HG03575 (cell line): ENCODE measurements at regions not wholly inside any gene's neighbourhood (a gene's known extent, or its start where the extent isn't known, plus 50 kb on each side); places are given as distances from the start of the nearest gene placed in this dataset.
"Not testable (repeated sequence)": the region's sequence is repeated elsewhere in the genome, so short reads cannot be mapped to it uniquely, and the experiment has no call there.

Experiments used
- ATAC-seq: cut with Tn5 transposase; IDR thresholded peaks from one replicate; pipeline ENCODE4 v1.9.1; 2021; ENCODE audit not compliant: unreplicated experiment, insufficient number of reproducible peaks, low FRiP score; ENCODE audit errors: extremely low read depth

GRCh38 chr2:22027345-22028005 lies 903.7 kb downstream of the TDRD15 start:
- ATAC-seq, result no peak

- ATAC-seq, result no peak
Measured at GRCh38 chr2:22035361-22035830, 911.6 kb downstream of the TDRD15 start.

- ATAC-seq, result no peak
Measured at GRCh38 chr2:22037274-22037673, 913.5 kb downstream of the TDRD15 start.

DNA sequence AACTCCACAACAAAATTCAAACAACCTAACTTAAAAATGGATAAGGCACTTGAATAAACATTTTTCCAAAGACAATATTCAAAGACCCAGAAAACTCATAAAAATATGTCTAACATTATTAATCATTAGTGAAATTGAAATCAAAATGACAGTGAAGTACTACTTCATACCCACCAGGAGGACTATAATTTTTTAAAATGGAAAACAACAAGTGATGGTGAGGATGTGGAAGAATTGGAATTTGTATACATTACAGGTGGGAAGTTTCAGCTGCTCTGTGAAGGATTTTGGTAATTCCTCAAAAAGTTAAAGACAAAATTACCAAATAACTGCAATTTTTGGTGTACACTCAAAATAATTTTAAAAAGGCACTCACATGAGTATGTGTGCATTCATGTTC lies 920.0 kb downstream of the TDRD15 start:
- ATAC-seq, result no peak

GRCh38 chr2:22055784-22056620 lies 932.2 kb downstream of the TDRD15 start:
- no peak for ATAC-seq

DNA sequence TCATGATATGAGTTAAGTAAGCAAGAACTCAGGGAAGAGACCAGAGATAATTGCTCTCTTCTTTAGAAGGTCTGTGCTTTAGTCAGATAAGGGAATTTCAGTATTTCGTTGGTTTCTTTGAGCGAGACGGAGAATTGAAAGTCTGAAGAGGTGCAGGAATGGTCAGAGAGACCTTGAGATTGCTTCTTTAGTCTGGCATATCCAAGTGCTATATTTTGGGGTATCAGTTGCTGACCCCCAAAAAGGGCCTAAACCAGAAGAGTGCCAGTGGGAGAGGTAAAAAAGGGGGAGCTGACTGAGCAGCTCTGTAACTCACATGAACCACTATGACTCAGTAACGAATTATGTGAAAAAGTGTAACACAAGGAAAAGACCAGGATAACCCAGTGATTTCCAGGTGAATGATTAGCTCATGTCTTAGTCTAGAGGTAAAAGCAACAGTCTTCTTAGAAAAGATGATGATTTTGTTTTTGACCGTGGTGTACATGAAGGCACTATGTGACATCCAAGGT lies 932.9 kb downstream of the TDRD15 start:
- no peak for ATAC-seq

DNA sequence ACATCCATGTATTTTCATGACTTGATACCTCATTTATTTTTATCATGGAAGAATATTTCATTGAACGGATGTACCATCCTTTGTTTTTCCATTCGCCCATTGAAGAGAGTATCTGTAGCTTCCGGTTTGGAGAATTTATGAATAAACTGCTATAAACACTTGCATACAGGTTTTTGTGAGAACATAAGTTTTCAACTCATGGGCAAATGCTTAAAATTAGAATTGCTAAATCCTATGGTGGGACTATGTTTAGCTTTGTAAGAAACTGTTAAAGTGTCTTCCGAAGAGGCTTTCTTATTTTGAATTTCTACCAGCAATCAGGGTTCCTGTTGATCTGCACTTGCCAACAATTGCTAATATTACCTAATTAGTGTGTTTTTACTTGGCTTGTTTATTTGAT lies 938.9 kb downstream of the TDRD15 start:
- ATAC-seq, result no peak

- ATAC-seq, result no peak
Measured at GRCh38 chr2:22076454-22076853, 952.7 kb downstream of the TDRD15 start.

DNA sequence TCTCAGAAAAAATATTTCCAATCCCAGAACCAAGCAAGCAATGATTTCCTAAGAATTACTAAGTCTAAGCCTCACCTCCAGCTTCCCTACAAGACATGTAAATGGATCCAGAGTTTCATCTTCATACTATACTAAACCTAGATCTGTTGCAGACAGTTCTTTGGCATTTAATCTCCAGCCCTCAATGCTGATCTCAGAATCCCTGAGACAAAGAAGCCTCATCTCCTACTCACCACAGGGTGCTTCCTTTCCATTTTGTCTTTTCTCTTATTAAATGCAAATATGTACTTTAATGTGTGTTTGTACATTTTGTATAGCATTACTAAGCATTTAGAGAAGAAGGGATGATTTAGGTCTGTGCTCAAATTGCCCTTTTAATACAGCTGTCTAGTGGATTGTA lies 954.9 kb downstream of the TDRD15 start:
- ATAC-seq, result no peak

DNA sequence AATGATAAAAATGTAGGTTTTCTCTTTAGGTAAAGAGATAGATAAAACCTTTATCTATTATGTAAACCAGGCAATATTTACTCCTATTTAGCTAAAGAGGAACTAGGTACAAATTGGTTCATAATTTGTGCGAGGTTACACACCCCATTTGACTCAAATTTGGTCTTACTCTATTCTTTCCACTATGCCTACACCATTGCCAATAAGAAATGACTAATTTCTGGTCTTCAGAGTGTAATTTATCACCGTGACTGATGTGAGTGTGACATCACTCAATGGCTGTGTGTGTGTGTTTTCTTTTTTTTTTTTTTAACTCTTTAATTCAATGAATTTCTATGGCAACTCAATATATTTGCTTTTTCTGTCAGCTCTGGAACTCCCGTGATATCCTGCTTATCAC lies 955.8 kb downstream of the TDRD15 start:
- ATAC-seq, result no peak

DNA sequence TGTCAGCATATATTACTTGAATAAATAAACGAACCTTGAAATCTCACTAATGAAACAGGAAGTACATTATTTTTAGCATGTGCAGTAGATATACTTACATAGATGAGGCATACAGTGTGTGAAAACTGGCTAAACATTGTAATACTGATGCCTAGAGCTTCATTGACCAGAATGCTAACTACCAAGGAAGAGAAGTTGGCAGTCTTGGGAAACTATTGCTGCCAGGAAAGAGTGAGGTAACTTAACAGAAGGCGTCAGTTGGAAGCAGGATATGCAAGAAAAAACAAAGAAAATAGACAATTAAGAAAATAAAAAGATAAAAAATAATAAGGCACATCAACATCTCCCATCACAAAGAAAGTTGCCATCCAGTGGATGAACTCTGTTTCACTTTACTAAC lies 963.0 kb downstream of the TDRD15 start:
- no peak for ATAC-seq

DNA sequence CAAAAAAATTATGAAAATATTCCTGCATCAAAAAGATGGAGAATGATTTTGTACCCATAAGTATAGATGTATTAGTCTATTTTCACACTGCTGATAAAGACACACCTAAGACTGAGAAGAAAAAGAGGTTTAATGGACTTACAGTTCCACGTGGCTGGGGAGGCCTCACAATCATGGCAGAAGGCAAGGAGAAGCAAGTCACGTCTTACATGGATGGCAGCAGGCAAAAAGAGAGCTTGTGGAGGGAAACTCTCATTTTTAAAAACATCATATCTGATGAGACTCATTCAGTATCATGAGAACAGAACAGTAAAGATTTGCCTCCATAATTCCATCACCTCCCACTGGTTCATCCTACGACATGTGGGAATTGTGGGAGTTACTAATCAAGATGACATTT lies 979.8 kb downstream of the TDRD15 start:
- not testable (repeated sequence) for ATAC-seq

- no peak for ATAC-seq
Measured at GRCh38 chr2:22110244-22110651, 986.5 kb downstream of the TDRD15 start.

- no peak for ATAC-seq
Measured at GRCh38 chr2:22124003-22124402, 1000.2 kb downstream of the TDRD15 start.

DNA sequence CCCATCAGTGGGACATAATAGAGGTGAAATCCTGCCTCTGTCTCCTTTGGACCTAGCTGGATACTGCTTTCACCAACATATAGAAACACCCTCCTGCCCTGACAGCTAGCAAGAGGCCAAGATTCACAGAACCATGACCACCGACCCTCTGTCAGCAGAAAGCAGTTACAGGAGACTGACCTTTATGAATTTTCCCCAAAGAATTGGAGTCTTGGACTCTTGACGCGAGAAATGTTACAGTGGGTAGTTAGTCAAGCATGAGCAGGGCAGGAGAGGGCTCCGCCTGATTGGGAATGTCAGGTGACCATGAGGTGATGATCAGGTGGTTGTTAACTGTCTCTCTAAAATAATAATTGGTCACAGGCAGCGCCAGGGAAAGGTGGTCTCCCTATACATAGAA lies 1002.3 kb downstream of the TDRD15 start:
- no peak for ATAC-seq

DNA sequence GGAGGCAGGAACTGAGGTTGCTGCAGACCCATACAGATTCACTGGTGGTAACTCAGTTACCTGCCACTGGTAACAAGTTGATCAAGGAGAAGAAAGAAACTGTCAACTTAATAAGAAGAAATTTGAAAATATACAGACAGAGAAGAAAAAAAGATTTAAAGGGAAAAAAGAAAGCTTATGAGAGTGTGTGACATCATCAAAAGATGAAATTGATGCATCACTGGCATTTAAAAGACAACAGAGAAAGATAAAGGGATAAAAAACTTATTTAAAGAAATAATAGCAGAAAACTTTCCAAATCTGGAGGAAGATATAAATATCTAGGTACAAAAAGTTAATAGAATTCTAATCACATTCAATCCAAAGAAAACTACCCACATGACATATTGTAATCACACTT lies 1003.2 kb downstream of the TDRD15 start:
- ATAC-seq, result no peak

GRCh38 chr2:22134421-22134820 lies 1010.7 kb downstream of the TDRD15 start:
- no peak for ATAC-seq

- ATAC-seq, result no peak
Measured at GRCh38 chr2:22136446-22136845, 1012.7 kb downstream of the TDRD15 start.

DNA sequence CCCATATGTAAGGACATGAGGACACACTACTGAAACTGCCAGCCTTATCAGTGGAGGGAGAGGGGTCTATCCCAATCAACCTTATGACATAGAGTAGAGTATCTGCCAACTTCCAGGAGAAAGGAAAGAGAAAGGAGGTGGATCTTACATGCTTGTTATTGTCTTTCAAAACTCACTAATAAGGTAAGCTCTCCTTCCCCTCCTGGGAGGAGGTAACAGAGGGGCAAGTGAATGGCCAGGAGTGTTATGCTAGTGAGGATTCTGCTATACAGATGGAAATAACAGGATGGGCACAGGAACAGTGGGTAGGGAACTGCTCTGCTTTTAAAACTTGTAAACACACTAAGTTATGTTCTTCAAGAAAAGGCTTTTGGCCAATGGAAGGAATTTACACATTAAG lies 1020.1 kb downstream of the TDRD15 start:
- no peak for ATAC-seq

GRCh38 chr2:22153931-22154613 lies 1030.3 kb downstream of the TDRD15 start:
- no peak for ATAC-seq
